Endodermal cell (in vitro differentiated cells): ENCODE measurements at regions not wholly inside any gene's neighbourhood (a gene's known extent, or its start where the extent isn't known, plus 50 kb on each side); places are given as distances from the start of the nearest gene placed in this dataset.
A peak's percentile ranks its signal among the peaks of the same experiment; 100 is the strongest.

ENCODE experiments used
- DNase-seq: peaks from one replicate; pipeline ENCODE4 v3.0.0-alpha.2; 2017
- H3K27ac ChIP-seq: 2 replicates; pipeline ENCODE4 v1.5.1; 2013; ENCODE audit warnings: mild to moderate bottlenecking, low read depth, low read length, moderate library complexity
- H3K27me3 ChIP-seq: 2 replicates; pipeline ENCODE4 v1.6.1; 2013; ENCODE audit warnings: mild to moderate bottlenecking, low read length, moderate library complexity; ENCODE audit not compliant: insufficient read depth, control insufficient read depth, poor library complexity, severe bottlenecking
- H3K36me3 ChIP-seq: 2 replicates; pipeline ENCODE4 v1.7.0; 2013; ENCODE audit warnings: mild to moderate bottlenecking, low read length, moderate library complexity; ENCODE audit not compliant: control insufficient read depth, insufficient read depth
- H3K4me1 ChIP-seq: one replicate; pipeline ENCODE4 v1.7.0; 2013; ENCODE audit warnings: low read length; ENCODE audit not compliant: control insufficient read depth, insufficient read depth
- H3K4me3 ChIP-seq: 2 replicates; pipeline ENCODE4 v1.5.1; 2013; ENCODE audit warnings: mild to moderate bottlenecking, low read length, moderate library complexity
- H3K9ac ChIP-seq: 2 replicates; pipeline ENCODE4 v1.6.1; 2013; ENCODE audit warnings: mild to moderate bottlenecking, low read length, moderate library complexity; ENCODE audit not compliant: poor library complexity, severe bottlenecking; ENCODE audit errors: extremely low read depth
- H3K9me3 ChIP-seq: 2 replicates; pipeline ENCODE4 v1.6.1; 2013; ENCODE audit warnings: mild to moderate bottlenecking, low read length, moderate library complexity; ENCODE audit not compliant: control insufficient read depth
- H3K27ac Mint-ChIP-seq: 2 replicates; pipeline ENCODE4 v1.8.0; 2020; ENCODE audit warnings: mixed read lengths
- H3K27me3 Mint-ChIP-seq: 2 replicates; pipeline ENCODE4 v1.8.0; 2021; ENCODE audit warnings: mild to moderate bottlenecking, mixed read lengths; ENCODE audit not compliant: insufficient read depth
- H3K36me3 Mint-ChIP-seq: 2 replicates; pipeline ENCODE4 v1.8.0; 2020; ENCODE audit warnings: low read depth, mixed read lengths
- H3K4me1 Mint-ChIP-seq: 2 replicates; pipeline ENCODE4 v1.8.0; 2020; ENCODE audit warnings: mixed read lengths
- H3K4me3 Mint-ChIP-seq: 2 replicates; pipeline ENCODE4 v1.8.0; 2020; ENCODE audit warnings: mild to moderate bottlenecking, moderate library complexity, mixed read lengths
- H3K9me3 Mint-ChIP-seq: 2 replicates; pipeline ENCODE4 v1.8.0; 2020; ENCODE audit warnings: mild to moderate bottlenecking, mixed read lengths
- WGBS, 2 experiments: methylation state at CpG; one replicate each; pipeline versions ENCODE4 v1.1.5 to v1.1.7; 2013; ENCODE audit warnings: missing lambda C conversion rate in 2 of 2, mixed read lengths in 1 of 2; ENCODE audit not compliant: insufficient coverage in 1 of 2, insufficient read length in 1 of 2; 5-methylcytosine and 5-hydroxymethylcytosine counted together
- TF ChIP-seq, protein P1 (sequence below): fragments of 200-600 bp; sonication (generic); conservative IDR thresholded peaks from 2 replicates; pipeline ENCODE4 v1.5.0; 2021; ENCODE audit warnings: antibody characterized with exemption, mild to moderate bottlenecking

- no peak overlapping the region for H3K27ac ChIP-seq
- Mint-ChIP-seq H3K4me3 (no peak overlapping the region), H3K27ac (no peak overlapping the region), H3K36me3 (peaks cover 5% of the 10 kb centered on the region), H3K27me3 (no peaks in the 10 kb centered on the region), H3K4me1 (no peaks in the 10 kb centered on the region), H3K9me3 (peaks cover 79% of the 10 kb centered on the region)
- H3K36me3 ChIP-seq, result no peaks in the 10 kb centered on the region
- TF ChIP-seq, protein P1, sequence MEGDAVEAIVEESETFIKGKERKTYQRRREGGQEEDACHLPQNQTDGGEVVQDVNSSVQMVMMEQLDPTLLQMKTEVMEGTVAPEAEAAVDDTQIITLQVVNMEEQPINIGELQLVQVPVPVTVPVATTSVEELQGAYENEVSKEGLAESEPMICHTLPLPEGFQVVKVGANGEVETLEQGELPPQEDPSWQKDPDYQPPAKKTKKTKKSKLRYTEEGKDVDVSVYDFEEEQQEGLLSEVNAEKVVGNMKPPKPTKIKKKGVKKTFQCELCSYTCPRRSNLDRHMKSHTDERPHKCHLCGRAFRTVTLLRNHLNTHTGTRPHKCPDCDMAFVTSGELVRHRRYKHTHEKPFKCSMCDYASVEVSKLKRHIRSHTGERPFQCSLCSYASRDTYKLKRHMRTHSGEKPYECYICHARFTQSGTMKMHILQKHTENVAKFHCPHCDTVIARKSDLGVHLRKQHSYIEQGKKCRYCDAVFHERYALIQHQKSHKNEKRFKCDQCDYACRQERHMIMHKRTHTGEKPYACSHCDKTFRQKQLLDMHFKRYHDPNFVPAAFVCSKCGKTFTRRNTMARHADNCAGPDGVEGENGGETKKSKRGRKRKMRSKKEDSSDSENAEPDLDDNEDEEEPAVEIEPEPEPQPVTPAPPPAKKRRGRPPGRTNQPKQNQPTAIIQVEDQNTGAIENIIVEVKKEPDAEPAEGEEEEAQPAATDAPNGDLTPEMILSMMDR, result no peak
- DNase-seq, result no peak
- no peaks in the 10 kb centered on the region for H3K4me1 ChIP-seq
- H3K27me3 ChIP-seq, result no peaks in the 10 kb centered on the region
- H3K9me3 ChIP-seq, result peaks cover 6% of the 10 kb centered on the region
- no peak overlapping the region for H3K9ac ChIP-seq
- H3K4me3 ChIP-seq, result no peak overlapping the region
- 83% methylated on average over 2 of the region's 2 CpGs; no CpG with 5 or more reads in 1 of the 2 experiments for WGBS, 2 experiments
These were observed 469.7 kb upstream of the FGF16 start for GRCh38 chrX:76977452-76977851.

- H3K9me3 Mint-ChIP-seq, result peaks cover 73% of the 10 kb centered on the region
- H3K4me3 Mint-ChIP-seq, result no peak overlapping the region
- H3K4me1 ChIP-seq, result no peaks in the 10 kb centered on the region
- peak; percentile 64 for DNase-seq
- no peak overlapping the region for H3K27ac ChIP-seq
- peaks cover 2% of the 10 kb centered on the region for H3K36me3 Mint-ChIP-seq
- no peaks in the 10 kb centered on the region for H3K27me3 ChIP-seq
- no peak overlapping the region for H3K27ac Mint-ChIP-seq
- no peaks in the 10 kb centered on the region for H3K36me3 ChIP-seq
- peaks cover 8% of the 10 kb centered on the region for H3K9me3 ChIP-seq
- WGBS, 2 experiments, result 48 to 80% methylated on average over 1 to 4 of the region's 4 CpGs
- no peak overlapping the region for H3K9ac ChIP-seq
- no peaks in the 10 kb centered on the region for H3K27me3 Mint-ChIP-seq
- TF ChIP-seq, protein P1, result no peak
- H3K4me1 Mint-ChIP-seq, result peaks cover 4% of the 10 kb centered on the region
- H3K4me3 ChIP-seq, result no peak overlapping the region
These were observed 459.8 kb upstream of the FGF16 start for GRCh38 chrX:76987381-76987780.

- TF ChIP-seq, protein P1, result no peak
- H3K9ac ChIP-seq, result no peak overlapping the region
- Mint-ChIP-seq H3K36me3 (peaks cover 14% of the 10 kb centered on the region), H3K27me3 (no peaks in the 10 kb centered on the region), H3K4me3 (no peak overlapping the region), H3K4me1 (no peaks in the 10 kb centered on the region), H3K9me3 (peaks cover 92% of the 10 kb centered on the region), H3K27ac (no peak overlapping the region)
- H3K36me3 ChIP-seq, result no peaks in the 10 kb centered on the region
- no peak overlapping the region for H3K27ac ChIP-seq
- H3K9me3 ChIP-seq, result no peaks in the 10 kb centered on the region
- 94% methylated on average over 9 of the region's 9 CpGs; no CpG with 5 or more reads in 1 of the 2 experiments for WGBS, 2 experiments
- no peaks in the 10 kb centered on the region for H3K4me1 ChIP-seq
- H3K27me3 ChIP-seq, result no peaks in the 10 kb centered on the region
- no peak for DNase-seq
- H3K4me3 ChIP-seq, result no peak overlapping the region
These were observed 450.5 kb upstream of the FGF16 start for GRCh38 chrX:76996641-76997040.
